HG03064 (cell line): ENCODE measurements at regions not wholly inside any gene's neighbourhood (a gene's known extent, or its start where the extent isn't known, plus 50 kb on each side); places are given as distances from the start of the nearest gene placed in this dataset.
"Not testable (repeated sequence)": the region's sequence is repeated elsewhere in the genome, so short reads cannot be mapped to it uniquely, and the experiment has no call there.

Experiments used
- ATAC-seq: cut with Tn5 transposase; IDR thresholded peaks from one replicate; pipeline ENCODE4 v1.9.1; 2021; ENCODE audit warnings: low read depth; ENCODE audit not compliant: unreplicated experiment

- no peak for ATAC-seq
Observed at GRCh38 chr6:141884850-141885249, 247.9 kb upstream of the GJE1 start.

GRCh38 chr6:141878686-141879085 lies 254.0 kb upstream of the GJE1 start:
- ATAC-seq, result no peak

- no peak for ATAC-seq
Observed at GRCh38 chr6:141877275-141877983, 255.3 kb upstream of the GJE1 start.

GRCh38 chr6:141874930-141875602 lies 257.7 kb upstream of the GJE1 start:
- no peak for ATAC-seq

- ATAC-seq, result not testable (repeated sequence)
Observed at GRCh38 chr6:141869509-141869908, 263.2 kb upstream of the GJE1 start.

GRCh38 chr6:141867767-141868166 lies 265.0 kb upstream of the GJE1 start:
- ATAC-seq, result no peak

- ATAC-seq, result no peak
Observed at GRCh38 chr6:141866731-141867497, 265.8 kb upstream of the GJE1 start.

GRCh38 chr6:141851063-141851462 lies 281.7 kb upstream of the GJE1 start:
- no peak for ATAC-seq

- ATAC-seq, result no peak
Observed at GRCh38 chr6:141848029-141848890, 284.5 kb upstream of the GJE1 start.

GRCh38 chr6:141846639-141847038 lies 286.1 kb upstream of the GJE1 start:
- no peak for ATAC-seq

GRCh38 chr6:141843178-141843834 lies 289.4 kb upstream of the GJE1 start:
- ATAC-seq, result no peak

GRCh38 chr6:141833001-141833655 lies 299.6 kb upstream of the GJE1 start:
- no peak for ATAC-seq

GRCh38 chr6:141830530-141830929 lies 302.2 kb upstream of the GJE1 start:
- ATAC-seq, result no peak

- no peak for ATAC-seq
Observed at GRCh38 chr6:141829566-141830360, 303.0 kb upstream of the GJE1 start.

- no peak for ATAC-seq
Observed at GRCh38 chr6:141824350-141824749, 308.4 kb upstream of the GJE1 start.

- not testable (repeated sequence) for ATAC-seq
Observed at GRCh38 chr6:141815039-141815438, 317.7 kb upstream of the GJE1 start.

GRCh38 chr6:141809901-141810300 lies 322.8 kb upstream of the GJE1 start:
- no peak for ATAC-seq

- no peak for ATAC-seq
Observed at GRCh38 chr6:141808662-141809061, 324.1 kb upstream of the GJE1 start.

GRCh38 chr6:141800973-141801372 lies 331.8 kb upstream of the GJE1 start:
- not testable (repeated sequence) for ATAC-seq
